Ovary (tissue), 7 donors: ENCODE measurements at regions not wholly inside any gene's neighbourhood (a gene's known extent, or its start where the extent isn't known, plus 50 kb on each side); places are given as distances from the start of the nearest gene placed in this dataset.

Experiments
- DNase-seq, 5 donors: peaks; one replicate each; pipeline ENCODE4 v3.0.0-alpha.2; 2019 to 2020
- H3K27ac ChIP-seq, 2 donors: fragments of 200-600 bp; one replicate each; pipeline versions ENCODE4 v1.5.1 to v1.8.0; 2019 to 2022
- H3K27me3 ChIP-seq: fragments of 200-600 bp; one replicate; pipeline ENCODE4 v1.8.0; 2022
- H3K36me3 ChIP-seq: fragments of 200-600 bp; sonication (generic); one replicate; pipeline ENCODE4 v1.5.1; 2019
- H3K4me1 ChIP-seq: one replicate; pipeline ENCODE4 v1.8.1; 2013; ENCODE audit warnings: mild to moderate bottlenecking, moderate library complexity; ENCODE audit not compliant: insufficient read depth
- H3K4me3 ChIP-seq: fragments of 200-600 bp; sonication (generic); one replicate; pipeline ENCODE4 v1.5.1; 2017
- H3K9me3 ChIP-seq, 2 donors: fragments of 200-600 bp in 1 of 2; sonication (generic) in 1 of 2; one replicate each; pipeline versions ENCODE4 v1.5.1 to v1.8.1; 2013 to 2019; ENCODE audit warnings: mild to moderate bottlenecking in 1 of 2, moderate library complexity in 1 of 2
- CTCF ChIP-seq, 3 donors: fragments of 450-650 bp in 2 of 3; fragments of 200-600 bp in 1 of 3; IDR thresholded peaks; one replicate each; pipeline versions ENCODE4 v1.5.1 to v1.8.0; 2016 to 2022; ENCODE audit warnings: antibody characterized with exemption in 3 of 3, mild to moderate bottlenecking in 1 of 3
- EP300 ChIP-seq: sonication (generic); formaldehyde crosslinking; IDR thresholded peaks from one replicate; pipeline ENCODE4 v1.6.1; 2017; ENCODE audit warnings: antibody characterized with exemption
- POLR2A ChIP-seq: fragments of 450-650 bp; IDR thresholded peaks from one replicate; pipeline ENCODE4 v1.6.1; 2017; ENCODE audit warnings: antibody characterized with exemption, mild to moderate bottlenecking, moderate library complexity
- WGBS, 3 donors: extraction: QIAGEN DNeasy Blood & Tissue Kit in 1 of 3; methylation state at CpG; one replicate each; pipeline versions ENCODE4 v1.1.5 to v1.1.7; 2013 to 2017; 5-methylcytosine and 5-hydroxymethylcytosine counted together
- intact Hi-C, 4 donors: fragments of 100-400 bp; cut with DNase I; formaldehyde crosslinking; loops; one replicate each; pipeline versions ENCODE4 v1.11.0 to v1.15.1; 2022 to 2023
- donor health status: DM: no; HTN: no; CAD: no; lungs with moderate emphysema.
- donor health status: DM: no; HTN: no; CAD: no.
- donor health status: Bipolar disorder and iron deficiency.
- donor health status: DM: no; HTN: no; CAD: no.
- donor health status: DM: yes; HTN: yes; CAD: no.

GRCh38 chr5:100252944-100253343, 282.2 kb upstream of the FAM174A start:
- intact Hi-C loops: no loop called here
- TF ChIP-seq POLR2A (no peak), EP300 (no peak), CTCF (IDR thresholded peaks at IDR 0.05) (no peak)
- no peak for DNase-seq
- Histone ChIP-seq H3K27me3 (no peaks in the 10 kb centered on the region), H3K27ac (no peak overlapping the region), H3K4me3 (no peak overlapping the region), H3K4me1 (no peaks in the 10 kb centered on the region), H3K36me3 (no peaks in the 10 kb centered on the region), H3K9me3 (no peaks in the 10 kb centered on the region)

DNA sequence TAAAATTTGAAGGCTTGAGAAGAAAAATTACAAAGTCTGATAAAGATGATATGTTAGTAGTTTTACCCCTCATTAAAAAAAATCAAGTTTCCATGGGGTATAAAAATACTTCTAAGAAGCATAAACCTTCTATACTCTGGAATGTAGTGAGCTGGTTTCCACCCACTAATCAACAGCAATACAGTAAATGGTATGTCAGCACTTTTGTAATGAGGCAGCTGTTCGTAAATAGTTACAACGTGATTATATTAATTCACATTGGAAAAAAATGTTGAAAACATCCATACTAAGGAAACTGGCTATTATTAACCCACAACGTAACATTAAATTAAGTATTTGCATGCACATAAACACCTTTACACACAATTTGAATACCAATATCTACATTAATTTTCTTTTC, 283.1 kb upstream of the FAM174A start:
- H3K4me3 ChIP-seq: no peak overlapping the region
- DNase-seq: no peak
- intact Hi-C loops: no loop called here
- H3K36me3 ChIP-seq: no peaks in the 10 kb centered on the region
- TF ChIP-seq POLR2A: no peak
- no peak for TF ChIP-seq CTCF (IDR thresholded peaks at IDR 0.05)
- TF ChIP-seq EP300: no peak
- H3K4me1 ChIP-seq: no peaks in the 10 kb centered on the region
- H3K27ac ChIP-seq: no peak overlapping the region
- WGBS, 3 donors: 35 to 41% (median 36%) methylated on average over 3 of the region's 3 CpGs
- no peaks in the 10 kb centered on the region for H3K27me3 ChIP-seq
- no peaks in the 10 kb centered on the region for H3K9me3 ChIP-seq

- intact Hi-C loops: no loop called here
Measured at GRCh38 chr5:100249884-100250269, 285.3 kb upstream of the FAM174A start.

DNA sequence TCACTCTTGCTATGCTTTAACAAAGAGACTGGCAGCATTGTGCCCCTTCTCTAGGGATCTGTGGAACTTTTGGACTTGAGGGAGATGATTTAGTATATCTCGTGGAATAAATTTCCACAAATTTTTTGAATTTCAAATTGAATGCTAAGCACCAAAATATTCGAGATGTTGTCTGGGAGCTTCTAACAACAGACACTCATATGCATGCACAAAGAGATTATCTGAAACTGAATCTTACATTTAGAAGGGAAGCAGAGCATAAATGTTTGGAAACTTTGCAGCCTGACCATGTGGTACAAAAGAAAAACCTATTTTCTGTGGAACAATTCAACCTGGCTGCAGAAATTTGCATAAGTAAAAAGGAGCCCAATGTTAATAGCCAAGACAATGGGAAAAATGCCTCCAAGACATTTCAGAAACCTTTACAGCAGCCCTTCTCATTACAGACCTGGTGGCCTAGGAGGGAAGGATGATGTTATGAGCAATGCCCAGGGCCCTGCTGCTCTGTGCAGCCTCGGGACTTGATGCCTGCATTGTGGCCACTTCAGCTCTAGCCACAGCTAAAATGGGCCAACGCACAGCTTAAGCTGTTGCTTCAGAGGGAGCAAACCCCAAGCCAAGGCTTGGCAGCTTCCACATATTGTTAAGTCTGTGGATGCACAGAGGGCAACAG, 285.8 kb upstream of the FAM174A start:
- WGBS, 3 donors: 82 to 90% (median 84%) methylated on average over 4 of the region's 4 CpGs
- Histone ChIP-seq H3K36me3 (no peaks in the 10 kb centered on the region), H3K4me1 (no peaks in the 10 kb centered on the region), H3K9me3 (no peaks in the 10 kb centered on the region), H3K27ac (no peak overlapping the region), H3K27me3 (no peaks in the 10 kb centered on the region), H3K4me3 (no peak overlapping the region)
- TF ChIP-seq EP300 (no peak), CTCF (IDR thresholded peaks at IDR 0.05) (no peak), POLR2A (no peak)
- DNase-seq: no peak
- intact Hi-C loops: no loop called here

More at GRCh38 chr5:100249884-100250269, 285.3 kb upstream of the FAM174A start:
- Histone ChIP-seq H3K9me3 (no peaks in the 10 kb centered on the region), H3K27ac (no peak overlapping the region), H3K4me1 (no peaks in the 10 kb centered on the region), H3K4me3 (no peak overlapping the region), H3K36me3 (no peaks in the 10 kb centered on the region), H3K27me3 (no peaks in the 10 kb centered on the region)
- DNase-seq: no peak
- TF ChIP-seq EP300 (no peak), CTCF (IDR thresholded peaks at IDR 0.05) (no peak), POLR2A (no peak)
- 69 to 95% (median 92%) methylated on average over 2 of the region's 2 CpGs for WGBS, 3 donors
